ENCODE measurements at regions not wholly inside any gene's neighbourhood (a gene's known extent, or its start where the extent isn't known, plus 50 kb on each side); places are given as distances from the start of the nearest gene placed in this dataset.
"Not testable (repeated sequence)": the region's sequence is repeated elsewhere in the genome, so short reads cannot be mapped to it uniquely, and the experiment has no call there.

DNA sequence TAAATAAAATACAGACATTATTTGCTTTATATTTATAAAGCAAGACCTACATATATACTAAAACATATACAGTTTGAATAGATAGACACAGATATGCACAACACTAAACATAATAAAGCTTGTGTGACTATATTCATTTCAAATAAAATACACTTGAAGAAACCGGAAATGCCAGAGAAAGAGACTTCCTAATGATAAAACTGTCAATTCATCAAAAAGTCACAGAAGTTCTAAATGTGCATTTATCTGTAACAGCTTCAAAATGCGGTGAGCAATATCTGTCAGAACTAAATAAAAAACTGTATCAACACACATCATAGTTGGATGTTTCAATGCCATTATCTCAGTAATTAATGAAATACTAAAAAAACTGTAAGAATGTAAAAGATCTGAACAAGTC, 60.6 kb upstream of the CTSV start:
- TF ChIP-seq, protein P1, sequence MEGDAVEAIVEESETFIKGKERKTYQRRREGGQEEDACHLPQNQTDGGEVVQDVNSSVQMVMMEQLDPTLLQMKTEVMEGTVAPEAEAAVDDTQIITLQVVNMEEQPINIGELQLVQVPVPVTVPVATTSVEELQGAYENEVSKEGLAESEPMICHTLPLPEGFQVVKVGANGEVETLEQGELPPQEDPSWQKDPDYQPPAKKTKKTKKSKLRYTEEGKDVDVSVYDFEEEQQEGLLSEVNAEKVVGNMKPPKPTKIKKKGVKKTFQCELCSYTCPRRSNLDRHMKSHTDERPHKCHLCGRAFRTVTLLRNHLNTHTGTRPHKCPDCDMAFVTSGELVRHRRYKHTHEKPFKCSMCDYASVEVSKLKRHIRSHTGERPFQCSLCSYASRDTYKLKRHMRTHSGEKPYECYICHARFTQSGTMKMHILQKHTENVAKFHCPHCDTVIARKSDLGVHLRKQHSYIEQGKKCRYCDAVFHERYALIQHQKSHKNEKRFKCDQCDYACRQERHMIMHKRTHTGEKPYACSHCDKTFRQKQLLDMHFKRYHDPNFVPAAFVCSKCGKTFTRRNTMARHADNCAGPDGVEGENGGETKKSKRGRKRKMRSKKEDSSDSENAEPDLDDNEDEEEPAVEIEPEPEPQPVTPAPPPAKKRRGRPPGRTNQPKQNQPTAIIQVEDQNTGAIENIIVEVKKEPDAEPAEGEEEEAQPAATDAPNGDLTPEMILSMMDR (IDR thresholded peaks at IDR 0.05; ENCODE audit: low read depth, low read length): not testable (repeated sequence)
- TF ChIP-seq EZH2phosphoT487 (IDR thresholded peaks at IDR 0.05; ENCODE audit: low read depth): not testable (repeated sequence)

All from OCI-LY3 (cell line).